ENCODE measurements at regions not wholly inside any gene's neighbourhood (a gene's known extent, or its start where the extent isn't known, plus 50 kb on each side); places are given as distances from the start of the nearest gene placed in this dataset.

DNA sequence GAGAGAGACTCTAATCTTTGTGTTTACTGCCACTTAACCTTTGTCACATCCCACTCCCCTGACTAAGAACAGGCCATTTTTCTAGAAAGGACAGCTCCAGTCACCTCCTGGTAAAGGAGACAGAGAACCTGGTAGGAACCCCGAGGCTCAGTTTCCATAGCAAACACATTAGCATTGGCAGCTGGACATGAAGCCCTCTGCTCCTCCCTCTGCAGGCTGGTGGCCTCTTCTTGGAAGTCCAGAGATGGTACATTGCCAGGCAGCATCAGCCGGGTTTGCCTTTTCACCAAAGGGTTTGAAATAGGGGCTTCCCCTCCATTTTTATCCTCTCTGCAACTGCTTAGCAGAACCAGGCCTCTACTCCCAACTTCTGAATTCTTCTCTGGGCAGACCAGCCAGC, 213.4 kb upstream of the SEMA6D start:
- TF ChIP-seq, protein P1, sequence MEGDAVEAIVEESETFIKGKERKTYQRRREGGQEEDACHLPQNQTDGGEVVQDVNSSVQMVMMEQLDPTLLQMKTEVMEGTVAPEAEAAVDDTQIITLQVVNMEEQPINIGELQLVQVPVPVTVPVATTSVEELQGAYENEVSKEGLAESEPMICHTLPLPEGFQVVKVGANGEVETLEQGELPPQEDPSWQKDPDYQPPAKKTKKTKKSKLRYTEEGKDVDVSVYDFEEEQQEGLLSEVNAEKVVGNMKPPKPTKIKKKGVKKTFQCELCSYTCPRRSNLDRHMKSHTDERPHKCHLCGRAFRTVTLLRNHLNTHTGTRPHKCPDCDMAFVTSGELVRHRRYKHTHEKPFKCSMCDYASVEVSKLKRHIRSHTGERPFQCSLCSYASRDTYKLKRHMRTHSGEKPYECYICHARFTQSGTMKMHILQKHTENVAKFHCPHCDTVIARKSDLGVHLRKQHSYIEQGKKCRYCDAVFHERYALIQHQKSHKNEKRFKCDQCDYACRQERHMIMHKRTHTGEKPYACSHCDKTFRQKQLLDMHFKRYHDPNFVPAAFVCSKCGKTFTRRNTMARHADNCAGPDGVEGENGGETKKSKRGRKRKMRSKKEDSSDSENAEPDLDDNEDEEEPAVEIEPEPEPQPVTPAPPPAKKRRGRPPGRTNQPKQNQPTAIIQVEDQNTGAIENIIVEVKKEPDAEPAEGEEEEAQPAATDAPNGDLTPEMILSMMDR (IDR thresholded peaks at IDR 0.05; ENCODE audit: control extremely low read depth in 1 of 3, insufficient read depth in 1 of 3, low read depth in 1 of 3, low read length in 3 of 3): no peak
- TF ChIP-seq BRCA1 (IDR thresholded peaks at IDR 0.05; ENCODE audit: low read depth, low read length): no peak
- TF ChIP-seq POLR2A (IDR thresholded peaks at IDR 0.05; ENCODE audit: control extremely low read depth in 1 of 2, low read depth in 2 of 2, low read length in 2 of 2): no peak
- no peak for TF ChIP-seq CHD2 (IDR thresholded peaks at IDR 0.05; ENCODE audit: low read length)
- TF ChIP-seq KDM5A (IDR thresholded peaks at IDR 0.05; ENCODE audit: low read length): no peak
- TF ChIP-seq POLR2AphosphoS5 (IDR thresholded peaks at IDR 0.05; ENCODE audit: low read depth, low read length): no peak
- TF ChIP-seq CEBPB (IDR thresholded peaks at IDR 0.05; ENCODE audit: low read depth, low read length): no peak
- TF ChIP-seq SRF (IDR thresholded peaks at IDR 0.05; ENCODE audit: low read depth, low read length): no peak
- no peak for TF ChIP-seq TAF1 (IDR thresholded peaks at IDR 0.05; ENCODE audit: low read depth, low read length)
- TF ChIP-seq JUN (IDR thresholded peaks at IDR 0.05; ENCODE audit: low read depth, low read length): no peak
- TF ChIP-seq PHF8 (conservative IDR thresholded peaks at IDR 0.05; ENCODE audit: low read depth, low read length): no peak

Data from H1 (cell line).